GM18868 (cell line): ENCODE measurements at regions not wholly inside any gene's neighbourhood (a gene's known extent, or its start where the extent isn't known, plus 50 kb on each side); places are given as distances from the start of the nearest gene placed in this dataset.
"Not testable (repeated sequence)": the region's sequence is repeated elsewhere in the genome, so short reads cannot be mapped to it uniquely, and the experiment has no call there.

Experiments used
- ATAC-seq: cut with Tn5 transposase; IDR thresholded peaks from one replicate; pipeline ENCODE4 v1.9.1; 2021; ENCODE audit warnings: mild to moderate bottlenecking, moderate library complexity; ENCODE audit not compliant: unreplicated experiment

GRCh38 chr6:164409309-164410009 is 899.9 kb downstream of the C6orf118 start:
- ATAC-seq, result no peak

DNA sequence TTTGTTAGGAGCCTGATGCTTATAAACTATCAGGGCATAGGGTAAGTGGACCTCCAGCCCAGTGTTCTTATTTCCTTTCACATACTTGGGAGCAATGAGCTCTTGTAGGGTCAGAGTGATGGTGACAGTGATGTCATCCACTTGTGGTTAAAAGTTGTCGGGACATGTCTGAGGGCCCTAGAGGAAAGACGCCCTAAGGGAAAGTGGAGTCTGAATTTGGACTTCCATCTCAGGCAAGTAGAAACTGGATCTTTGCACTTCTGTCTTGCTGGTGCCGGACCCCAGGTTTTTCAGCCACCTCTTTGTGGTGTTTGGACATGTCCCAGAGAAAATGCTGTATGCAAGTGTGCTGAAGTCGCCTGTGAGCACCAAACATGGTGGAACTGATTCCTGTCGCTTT is 900.5 kb downstream of the C6orf118 start:
- no peak for ATAC-seq

GRCh38 chr6:164404812-164405488 is 904.5 kb downstream of the C6orf118 start:
- ATAC-seq, result no peak

DNA sequence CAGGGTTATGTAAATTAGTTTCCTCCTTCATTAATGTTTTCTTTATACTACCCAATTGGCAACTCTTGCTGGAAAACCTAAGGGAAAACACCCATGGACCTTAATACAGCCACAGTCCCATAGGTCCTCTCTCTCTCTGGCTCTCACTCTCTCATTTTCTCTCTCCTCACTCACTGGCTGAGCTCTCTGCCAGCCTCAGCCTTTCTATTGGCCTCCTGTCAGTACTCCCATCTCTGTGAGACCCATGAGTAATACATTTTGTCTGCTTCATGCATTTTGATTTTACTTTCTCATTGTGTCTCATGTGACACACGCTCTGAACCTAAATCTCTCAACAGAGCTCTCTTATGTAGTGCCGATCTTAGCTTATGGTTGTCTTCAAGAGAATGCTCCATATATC is 907.5 kb downstream of the C6orf118 start:
- no peak for ATAC-seq

- no peak for ATAC-seq
Measured at GRCh38 chr6:164398647-164399046, 910.8 kb downstream of the C6orf118 start.

- ATAC-seq, result peak; percentile 79
Measured at GRCh38 chr6:164396071-164397047, 913.0 kb downstream of the C6orf118 start.

DNA sequence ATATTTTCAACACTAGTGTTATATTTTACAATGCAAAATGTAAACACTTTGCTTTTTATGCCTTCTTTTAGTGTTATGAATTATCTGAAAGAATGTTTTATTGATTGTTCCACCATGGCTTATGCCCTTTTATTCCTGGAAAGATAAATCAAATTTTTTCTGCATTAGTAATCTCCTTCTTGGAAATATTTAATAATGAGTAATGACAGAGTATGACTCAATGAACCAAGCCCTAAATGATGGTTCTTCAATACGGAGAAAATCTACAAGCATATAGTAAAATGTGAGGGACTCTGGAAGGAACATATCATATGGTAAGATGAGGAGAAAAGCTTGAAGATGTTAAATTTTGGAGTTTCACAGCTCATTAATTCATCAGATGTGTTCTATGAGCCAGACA is 929.6 kb downstream of the C6orf118 start:
- no peak for ATAC-seq

GRCh38 chr6:164378330-164378729 is 931.1 kb downstream of the C6orf118 start:
- ATAC-seq, result no peak

- no peak for ATAC-seq
Measured at GRCh38 chr6:164377348-164377918, 932.0 kb downstream of the C6orf118 start.

DNA sequence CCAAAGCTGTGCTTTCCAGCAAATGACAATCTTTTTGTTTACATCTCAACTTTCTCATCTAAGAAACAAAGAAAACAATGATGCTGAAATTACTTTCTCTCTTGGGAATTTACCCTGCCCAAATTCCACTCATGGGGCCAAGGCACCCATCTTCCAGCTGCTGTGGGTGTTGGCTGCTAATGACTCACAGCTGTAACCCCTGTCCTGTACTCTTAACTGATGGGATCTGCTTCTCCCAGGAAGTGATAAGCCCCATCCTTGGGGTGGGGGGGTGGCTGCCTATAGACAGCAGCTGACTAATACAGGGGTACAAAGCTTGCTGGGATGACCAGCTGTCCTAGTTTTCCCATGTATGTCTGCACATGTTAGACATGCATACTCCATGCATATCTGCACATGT is 938.6 kb downstream of the C6orf118 start:
- ATAC-seq, result no peak

DNA sequence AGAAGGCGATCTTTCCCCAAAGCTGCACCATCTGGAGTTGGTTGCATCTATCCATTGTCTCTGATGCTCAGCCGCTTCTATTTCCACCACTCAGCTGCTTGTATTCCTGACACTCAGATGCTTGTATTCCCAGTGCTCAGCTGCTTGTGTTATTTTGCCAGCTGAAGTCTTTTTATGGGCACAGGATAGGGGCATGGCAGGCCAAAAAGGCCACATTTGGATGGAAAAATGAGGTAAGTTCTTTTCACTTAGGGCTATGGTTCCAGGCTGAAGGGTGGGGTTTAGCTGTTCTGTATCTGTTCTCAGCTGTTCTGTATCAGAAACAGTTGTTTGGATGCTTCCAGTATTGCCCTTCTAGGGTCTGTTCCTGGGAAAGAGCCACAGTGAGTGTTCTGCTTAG is 944.9 kb downstream of the QKI start:
- ATAC-seq, result no peak

DNA sequence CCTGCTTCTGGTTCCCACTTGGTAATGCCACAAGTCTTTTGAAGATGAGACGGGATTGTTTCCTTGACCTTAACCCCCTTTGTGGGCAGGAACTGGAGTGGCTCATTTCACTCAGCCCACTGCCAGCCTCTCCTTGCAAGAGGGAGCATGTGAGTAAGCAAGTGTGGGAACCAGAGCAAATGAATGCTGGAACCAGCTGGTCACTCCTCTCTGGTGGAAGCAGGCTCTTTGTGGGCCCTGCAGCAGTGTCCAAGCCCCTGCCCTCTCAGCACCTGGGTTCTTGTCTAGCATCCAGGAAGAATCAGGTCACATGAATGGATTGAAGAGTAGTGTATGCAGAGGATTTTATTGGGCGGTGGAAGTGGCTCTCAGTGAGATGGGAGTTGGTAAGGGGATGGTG is 944.5 kb downstream of the QKI start:
- no peak for ATAC-seq

GRCh38 chr6:164356814-164357213 is 942.3 kb downstream of the QKI start:
- ATAC-seq, result no peak

DNA sequence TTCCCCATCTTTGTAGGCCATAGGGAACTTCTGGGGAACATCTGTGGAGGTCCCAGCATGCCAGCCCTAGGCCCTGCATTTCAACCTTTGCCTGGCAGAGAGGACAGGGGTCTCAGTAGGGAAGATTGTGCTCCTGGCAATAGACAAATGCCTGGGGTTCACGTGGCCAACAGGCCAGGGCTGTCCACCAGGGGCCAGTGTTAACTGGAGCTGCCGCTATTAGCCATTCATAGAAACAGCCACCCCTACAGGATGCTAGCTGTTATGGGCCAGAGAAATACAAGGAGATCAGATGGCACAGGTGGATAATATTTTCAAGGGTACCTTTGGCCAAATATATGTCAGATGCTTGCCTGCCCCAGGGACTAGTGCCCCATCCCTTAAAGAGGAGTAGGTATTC is 932.9 kb downstream of the QKI start:
- no peak for ATAC-seq

DNA sequence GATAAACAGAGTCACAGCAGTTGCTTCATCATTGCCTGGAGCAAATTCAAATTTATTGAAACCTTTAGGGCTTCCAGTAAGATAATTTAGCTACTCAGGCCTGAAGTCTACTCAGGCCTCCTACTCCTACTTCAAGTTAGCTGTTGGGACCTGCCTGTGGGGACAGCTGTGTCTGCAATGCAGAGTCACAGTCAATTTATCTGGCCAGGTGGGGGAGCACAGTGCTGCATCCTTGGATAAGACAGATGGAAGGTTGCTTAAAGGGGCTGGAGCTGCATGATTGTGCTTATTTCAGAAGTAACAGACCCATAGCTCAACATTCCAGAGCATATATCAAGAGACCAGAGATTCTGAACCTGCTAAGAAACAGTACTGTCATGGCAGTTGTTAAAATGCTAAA is 932.1 kb downstream of the QKI start:
- no peak for ATAC-seq

DNA sequence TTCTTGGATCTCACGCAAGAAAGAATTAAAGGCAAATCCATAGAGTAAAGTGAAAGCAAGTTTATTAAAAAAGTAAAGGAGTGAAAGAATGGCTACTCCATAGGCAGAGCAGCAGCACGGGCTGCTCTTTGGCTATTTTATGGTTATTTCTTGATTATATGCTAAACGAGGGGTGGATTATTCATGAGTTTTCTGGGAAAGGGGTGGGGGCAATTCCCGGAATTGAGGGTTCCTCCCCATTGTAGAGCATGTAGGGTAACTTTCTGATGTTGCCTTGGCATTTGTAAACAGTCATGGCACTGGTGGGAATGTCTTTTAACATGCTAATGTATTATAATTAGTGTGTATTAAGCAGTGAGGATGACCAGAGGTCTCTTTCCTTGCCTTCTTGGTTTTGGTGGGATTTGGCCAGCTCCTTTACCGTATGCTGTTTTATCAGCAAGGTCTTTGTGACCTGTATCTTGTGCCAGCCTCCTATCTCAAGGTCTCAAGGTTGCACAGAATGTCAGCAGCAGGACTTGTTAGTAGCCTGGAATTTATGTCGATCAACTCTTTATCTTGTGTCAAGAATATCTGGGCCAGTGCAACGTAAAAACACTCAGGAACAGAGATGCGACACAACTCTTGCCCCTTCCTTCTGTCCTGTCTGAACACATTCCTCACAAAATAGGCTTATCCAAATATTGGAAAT is 931.4 kb downstream of the QKI start:
- no peak for ATAC-seq

DNA sequence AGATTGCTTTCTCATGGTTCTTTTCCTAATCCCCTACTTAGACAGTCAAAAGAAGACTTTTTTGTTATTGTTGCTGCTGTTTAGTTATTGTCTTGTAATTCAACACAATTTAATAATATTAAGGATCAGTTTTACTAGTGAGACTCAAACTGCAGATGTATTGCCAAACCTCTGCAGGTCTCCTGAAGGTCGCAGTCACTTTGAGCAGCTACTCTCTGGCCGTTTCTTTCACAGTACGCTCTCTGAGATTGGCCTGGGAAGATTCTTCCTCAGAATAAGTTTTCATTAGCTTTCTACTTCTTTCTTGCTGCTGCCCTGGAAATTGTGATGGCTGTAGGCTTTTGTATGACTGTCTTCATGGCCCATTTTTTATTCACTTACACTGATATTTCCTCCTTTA is 930.8 kb downstream of the QKI start:
- no peak for ATAC-seq

DNA sequence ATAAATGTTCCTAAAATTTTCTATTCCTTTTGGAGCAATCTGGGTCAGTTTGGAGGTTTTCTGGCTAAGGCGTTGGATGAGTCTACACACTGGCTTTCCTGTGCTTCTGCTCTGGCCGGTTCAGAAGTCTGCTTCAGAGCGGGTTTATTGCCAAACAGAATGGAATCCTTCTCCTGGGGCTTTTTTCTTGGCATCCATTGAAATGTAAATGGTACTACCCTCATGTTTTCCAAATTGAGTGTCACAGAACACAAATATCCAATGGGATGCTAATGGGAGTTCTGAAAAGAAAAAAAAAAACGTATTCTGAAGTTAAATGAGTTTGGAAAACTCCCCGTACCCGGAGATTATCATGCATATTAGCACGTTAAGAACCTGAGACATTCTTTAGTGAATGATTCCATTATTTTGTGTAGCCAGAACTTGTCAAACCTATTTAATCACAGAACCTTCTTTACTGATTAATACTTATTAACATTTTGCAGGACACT is 930.3 kb downstream of the QKI start:
- no peak for ATAC-seq

- ATAC-seq, result not testable (repeated sequence)
Measured at GRCh38 chr6:164339442-164339841, 924.9 kb downstream of the QKI start.

DNA sequence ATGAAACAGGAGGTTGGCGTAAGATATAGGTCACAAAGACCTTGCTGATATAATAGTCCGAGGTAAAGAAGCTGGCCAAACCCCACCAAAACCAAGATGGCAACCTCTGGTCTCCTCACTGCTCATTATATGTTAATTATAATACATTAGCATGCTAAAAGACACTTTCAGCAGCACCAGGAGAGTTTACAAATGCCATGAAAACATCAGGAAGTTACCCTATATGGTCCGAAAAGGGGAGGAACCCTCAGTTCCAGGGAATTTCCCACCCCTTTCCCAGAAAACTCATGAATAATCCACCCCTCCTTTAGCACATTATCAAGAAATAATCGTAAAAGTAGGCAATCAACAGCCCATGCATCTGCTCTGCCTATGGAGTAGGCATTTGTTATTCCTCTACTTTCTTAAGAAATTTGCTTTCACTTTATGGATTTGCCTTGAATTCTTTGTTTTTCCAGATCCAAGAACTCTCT is 923.4 kb downstream of the QKI start:
- ATAC-seq, result no peak
